ENCODE measurements at regions not wholly inside any gene's neighbourhood (a gene's known extent, or its start where the extent isn't known, plus 50 kb on each side); places are given as distances from the start of the nearest gene placed in this dataset.

DNA sequence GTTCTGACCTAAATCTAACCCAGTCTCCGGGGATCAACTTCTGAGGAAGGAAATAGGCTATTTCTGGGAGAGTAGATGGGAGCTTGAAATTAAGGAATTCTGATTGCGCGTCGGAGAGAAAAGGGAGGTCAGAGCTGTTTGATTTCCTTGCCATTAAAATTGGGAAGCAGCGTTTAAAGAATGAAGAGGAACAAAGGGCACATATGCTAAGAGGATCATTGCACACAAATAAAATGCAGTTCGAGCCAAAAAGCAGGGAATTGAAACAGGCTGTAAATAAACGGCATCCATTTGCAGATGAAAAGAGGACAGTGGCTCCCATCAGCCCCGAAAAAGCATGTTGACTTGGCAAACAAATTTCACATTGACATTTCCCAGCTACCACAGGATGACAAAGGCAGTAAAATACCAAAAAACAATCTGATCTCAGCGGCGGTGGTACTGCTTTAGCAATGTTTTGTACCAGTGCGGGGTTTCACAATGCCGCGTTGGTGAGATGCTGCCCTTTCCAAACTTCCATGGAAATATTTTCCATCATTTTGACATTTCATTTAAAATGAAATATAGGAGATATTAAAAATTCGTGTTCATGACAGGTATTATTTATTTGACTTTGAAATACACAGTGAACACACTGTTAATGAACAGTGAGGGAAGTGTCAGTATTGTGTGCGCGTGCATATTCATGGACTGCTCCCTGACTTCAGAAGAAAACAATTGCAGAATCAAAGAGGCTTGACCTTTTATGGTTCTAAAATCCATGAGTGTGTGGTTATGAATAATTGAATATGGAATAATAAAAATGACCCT lies 108.8 kb downstream of the SQOR start:
- no peak for DNase-seq

DNA sequence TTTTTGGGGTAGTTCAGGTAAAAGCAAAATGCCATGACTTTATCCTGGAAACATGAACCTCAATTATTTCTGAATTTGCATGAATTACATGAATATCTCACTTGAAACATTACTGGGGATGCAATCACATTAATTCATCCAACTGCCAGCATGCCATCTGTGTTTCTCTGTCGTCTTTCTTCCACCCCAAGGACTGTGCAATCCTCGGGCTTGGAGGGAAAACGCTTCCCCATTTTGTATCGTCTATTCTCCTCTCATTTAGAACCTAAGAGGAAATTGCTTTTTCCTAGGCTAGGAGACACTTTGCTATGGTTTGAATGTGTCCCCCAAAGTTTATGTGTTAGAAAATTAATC lies 109.4 kb downstream of the SQOR start:
- DNase-seq = no peak

DNA sequence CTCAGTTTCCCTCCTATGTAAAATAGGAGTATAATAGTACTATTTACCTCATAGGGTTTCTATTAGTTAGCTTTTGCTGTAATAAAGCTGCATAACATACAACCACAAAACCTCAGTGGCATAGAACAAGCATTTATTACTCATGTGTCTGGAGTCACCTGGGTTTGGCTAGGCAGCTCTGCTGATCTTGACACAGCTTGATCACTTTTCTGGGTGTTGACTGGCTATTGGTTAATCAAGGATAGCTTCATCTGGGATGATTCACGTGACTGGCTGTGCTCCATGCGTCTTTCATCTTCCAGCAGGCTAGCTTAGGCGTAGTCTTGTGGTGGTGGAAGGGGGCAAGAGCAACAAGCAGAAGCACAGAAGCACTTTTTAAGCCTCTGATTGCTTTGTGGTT lies 112.6 kb downstream of the SQOR start:
- no peak for DNase-seq

DNA sequence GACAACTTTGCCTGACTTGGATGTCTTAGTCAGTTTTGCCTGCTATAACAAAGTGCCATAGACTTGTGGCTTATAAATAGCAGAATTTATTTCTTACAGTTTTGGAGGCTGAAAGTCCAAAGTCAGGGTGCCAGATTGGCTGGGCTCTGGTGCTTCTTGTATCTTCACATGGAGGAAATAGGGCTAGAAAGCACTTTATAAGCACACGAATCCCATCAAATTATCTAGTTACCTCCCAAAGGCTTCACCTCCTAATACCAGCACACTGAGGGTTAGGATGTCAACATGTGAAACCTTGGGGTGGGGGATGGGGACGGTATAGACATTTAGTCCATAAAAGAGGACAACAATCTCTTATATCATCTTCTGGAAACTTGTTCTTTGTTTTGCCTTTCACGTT lies 116.8 kb downstream of the SQOR start:
- no peak for DNase-seq

DNA sequence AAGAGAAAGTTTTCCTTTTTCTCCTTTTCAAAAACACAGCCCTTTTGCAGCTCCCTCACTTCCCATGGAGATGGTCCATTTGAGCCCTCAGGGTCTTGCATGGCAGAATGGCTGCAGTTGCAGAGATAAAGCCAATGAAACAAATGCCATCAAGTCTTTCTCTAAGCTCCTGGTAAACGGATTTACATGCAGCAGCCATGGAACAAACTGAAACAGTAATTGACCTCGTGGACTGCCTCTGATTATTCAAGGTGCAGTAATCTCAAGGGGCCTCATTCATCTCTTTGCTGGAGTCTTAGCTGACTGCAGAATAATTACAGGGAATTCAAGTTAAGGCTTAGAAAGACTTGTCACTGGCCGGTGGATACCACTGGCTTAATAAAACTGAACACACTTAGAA lies 125.1 kb downstream of the SQOR start:
- no peak for DNase-seq

DNA sequence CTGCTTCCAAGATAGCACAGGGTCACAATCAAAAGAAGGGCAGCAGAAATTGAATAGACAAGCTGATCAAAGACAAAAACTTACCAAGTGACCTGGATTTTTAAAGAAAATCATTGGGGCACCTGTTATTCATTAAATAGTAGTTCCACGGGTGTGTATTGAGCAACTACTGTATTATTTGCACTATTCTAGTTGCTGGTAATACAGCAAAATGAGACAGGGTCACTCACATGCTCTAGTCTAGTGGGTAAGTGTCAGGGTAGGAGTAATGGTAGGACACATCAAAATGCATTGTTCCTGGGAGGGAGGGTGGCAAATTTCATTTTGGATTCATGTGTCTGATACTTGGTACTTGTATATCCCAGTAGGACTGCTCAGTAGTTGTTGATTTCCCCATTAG lies 127.9 kb downstream of the SQOR start:
- DNase-seq = no peak

DNA sequence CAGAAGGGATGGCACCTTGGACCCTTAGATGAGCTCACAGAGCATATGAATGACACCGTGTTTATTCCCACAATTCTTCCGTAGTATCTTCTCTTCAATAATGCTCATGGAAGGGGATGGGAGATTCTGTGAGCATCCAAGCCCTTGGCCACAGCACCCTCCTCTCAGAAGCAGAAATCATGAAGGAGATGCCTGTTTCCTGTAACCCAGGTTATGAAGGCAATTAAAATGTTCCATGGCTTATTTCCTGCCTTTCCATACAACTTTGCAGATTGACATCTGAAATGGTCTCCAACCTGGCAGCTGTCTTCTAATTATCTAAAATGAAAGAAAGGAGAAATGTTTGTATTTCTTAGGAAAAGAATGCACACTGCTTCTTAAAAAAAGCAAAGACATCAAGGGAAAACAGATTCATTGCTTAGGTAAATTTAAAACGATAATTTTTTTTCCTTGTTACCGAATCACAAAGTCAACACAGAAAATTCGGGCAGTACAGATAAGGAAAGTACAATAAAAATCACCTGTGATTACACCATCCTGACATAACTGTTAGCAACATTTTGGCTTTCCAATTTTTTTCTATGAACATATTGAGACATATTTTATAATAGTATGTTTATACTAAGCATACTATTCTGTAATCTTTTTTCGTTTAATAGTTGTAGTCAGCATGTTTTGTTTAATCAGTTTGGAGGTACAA lies 128.5 kb downstream of the SQOR start:
- DNase-seq = no peak

DNA sequence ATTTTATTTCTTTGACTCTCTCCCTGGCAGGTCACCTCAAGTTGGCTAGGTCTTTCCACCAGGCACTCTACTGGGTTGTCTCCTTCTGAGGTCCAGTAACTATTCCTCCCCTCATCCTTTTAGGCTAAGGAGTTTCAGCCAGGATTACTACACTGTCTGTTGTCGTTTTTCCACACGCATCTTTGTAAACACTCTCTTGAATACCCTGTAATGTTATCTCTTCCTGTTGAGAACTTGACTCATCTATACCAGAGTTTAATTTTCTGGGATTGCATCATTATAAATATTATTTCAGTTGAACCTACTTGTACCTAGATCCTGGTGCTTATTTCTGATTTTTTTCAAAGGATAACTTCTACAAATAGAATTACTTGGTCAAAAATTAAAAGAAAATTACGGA lies 138.3 kb downstream of the SQOR start:
- no peak for DNase-seq

DNA sequence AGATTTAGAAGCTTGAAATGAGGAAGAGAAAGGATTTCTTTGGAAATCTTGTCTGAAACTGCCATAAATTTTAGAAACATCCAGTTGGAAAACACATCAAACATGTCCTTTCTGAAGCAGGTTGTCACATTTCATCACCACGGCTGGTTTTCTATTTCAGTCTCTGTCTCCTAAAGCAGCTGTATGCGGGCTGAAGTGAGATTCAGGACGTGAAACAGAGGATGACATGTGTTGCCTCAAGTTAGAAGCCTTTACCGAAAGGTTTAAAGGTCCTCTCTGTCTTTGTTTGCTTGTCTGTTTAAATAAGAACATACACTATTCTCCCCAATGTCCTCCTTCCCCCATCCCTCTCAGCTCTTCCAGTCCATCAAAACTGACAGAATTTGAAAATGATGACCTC lies 141.9 kb downstream of the SQOR start:
- DNase-seq = no peak

DNA sequence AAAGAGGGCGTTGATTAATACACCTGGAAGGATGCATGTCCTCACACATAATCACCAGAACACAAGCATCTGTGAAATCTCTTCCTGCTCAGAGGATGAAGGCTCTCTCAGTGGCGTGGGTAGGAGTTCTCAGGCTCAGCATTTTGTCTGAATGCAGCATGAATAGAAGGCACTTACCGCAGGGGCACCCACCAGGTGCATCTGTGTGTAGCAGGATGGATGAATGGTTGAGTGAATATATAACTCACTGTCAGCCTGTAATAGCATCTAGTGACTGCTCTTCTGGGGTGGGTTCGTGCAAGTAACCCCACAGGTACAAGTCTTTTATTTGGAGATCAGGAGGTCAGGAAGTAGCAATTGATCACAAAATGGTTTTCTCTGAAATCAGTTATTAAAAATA lies 143.0 kb downstream of the SQOR start:
- no peak for DNase-seq

DNA sequence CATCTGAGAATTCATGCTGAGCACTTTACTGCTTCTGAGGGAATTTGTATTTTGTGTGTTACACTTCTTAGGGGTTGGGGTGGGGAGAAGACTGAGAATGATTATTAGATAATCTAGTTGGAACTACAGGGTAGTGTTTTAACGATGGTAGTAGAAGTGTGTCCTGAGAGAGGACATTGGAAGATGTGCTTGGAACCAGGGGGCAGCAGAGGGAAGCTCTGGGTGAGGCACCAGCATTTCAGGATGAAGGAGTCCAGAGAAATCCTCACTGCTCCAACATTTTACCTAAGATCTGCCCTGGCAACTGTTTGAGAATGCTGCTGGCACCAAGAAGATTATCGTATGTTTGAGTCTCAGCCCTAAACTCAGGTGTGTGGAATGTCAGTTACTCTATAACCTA lies 145.5 kb downstream of the SQOR start:
- DNase-seq = no peak

DNA sequence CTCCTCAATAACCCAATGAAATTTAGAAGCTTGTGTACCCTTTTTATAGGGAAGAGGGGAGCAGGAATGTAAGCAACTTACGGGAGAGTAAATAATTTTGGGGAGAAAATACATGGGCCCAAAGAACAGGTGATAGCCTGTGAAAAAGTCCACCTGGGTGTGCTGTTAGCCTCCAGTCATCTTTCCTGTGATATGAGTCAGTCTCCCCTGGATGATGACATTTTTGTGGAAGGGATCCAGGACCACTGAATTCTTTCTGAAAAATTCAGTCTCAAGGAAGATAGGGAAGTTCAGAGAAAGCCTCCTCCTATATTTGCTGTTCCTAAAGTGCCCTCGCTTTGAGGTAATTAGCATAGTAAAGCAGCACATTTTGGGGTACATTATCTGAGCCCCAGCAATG lies 149.8 kb downstream of the SQOR start:
- DNase-seq = no peak

DNA sequence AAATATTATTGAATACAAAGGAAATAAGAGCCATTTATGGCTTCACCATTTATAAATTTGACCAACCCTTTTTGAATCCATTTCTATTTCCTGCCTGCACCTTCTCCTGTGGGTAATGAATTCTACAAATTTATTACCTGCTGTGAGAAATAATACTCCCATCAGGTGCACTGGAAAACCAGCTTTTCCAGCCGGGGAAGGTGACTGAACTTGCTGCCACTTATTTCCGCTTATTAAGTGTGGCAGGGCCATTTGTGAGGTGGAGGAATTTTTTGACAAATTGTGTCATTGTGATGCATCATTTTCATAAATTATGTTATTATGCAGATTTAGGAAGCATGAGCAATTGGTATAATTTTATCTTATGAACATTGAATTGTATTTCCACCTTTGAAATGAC lies 151.1 kb downstream of the SQOR start:
- DNase-seq = no peak

DNA sequence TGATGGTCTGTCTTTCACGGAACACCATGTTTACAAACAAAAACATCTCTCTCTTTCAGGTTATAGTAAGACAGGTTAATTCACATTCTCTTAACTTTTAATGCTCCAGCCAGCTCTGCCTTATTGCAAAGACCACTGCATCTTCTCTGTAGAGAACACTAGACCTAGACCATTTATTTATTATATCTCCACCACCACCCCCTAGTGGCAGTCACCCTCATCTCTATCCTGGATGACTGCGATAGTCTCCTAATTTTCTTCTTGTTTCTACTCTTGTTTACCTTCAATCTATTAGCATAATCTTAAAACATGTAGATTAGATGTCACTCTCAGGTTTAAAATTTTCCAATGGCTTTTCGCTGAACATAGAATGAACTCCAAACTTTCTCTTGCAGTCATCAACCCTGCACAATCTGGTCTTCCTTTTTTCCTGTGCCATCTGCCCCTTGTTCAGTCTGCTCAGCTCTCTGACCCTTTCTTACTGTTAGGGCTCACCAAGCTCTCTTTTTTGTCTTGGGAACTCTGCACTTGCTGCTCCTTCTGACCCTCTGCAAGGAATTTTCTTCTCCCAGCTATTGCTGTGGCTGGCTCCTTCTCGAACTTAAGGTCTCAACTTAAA lies 155.6 kb downstream of the SQOR start:
- DNase-seq = no peak

DNA sequence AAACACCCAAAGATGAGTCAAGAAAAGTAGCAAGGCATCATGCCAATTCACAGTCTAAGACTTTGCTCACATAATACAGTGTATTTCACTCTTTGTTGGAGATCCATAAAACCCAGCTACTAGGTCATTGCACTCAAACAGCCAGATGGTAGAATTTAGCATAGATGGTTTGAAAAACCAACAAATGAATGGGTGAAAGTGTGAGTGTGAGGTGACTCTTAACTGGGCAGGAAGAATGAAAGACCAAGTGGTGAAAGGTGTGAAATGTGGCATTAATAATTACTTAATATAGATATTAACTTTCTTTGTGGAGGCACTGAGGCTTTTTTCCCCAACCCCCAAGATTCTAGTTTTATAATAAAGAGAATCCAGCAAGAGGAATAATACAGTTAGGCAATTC lies 159.5 kb downstream of the SQOR start:
- DNase-seq = no peak

DNA sequence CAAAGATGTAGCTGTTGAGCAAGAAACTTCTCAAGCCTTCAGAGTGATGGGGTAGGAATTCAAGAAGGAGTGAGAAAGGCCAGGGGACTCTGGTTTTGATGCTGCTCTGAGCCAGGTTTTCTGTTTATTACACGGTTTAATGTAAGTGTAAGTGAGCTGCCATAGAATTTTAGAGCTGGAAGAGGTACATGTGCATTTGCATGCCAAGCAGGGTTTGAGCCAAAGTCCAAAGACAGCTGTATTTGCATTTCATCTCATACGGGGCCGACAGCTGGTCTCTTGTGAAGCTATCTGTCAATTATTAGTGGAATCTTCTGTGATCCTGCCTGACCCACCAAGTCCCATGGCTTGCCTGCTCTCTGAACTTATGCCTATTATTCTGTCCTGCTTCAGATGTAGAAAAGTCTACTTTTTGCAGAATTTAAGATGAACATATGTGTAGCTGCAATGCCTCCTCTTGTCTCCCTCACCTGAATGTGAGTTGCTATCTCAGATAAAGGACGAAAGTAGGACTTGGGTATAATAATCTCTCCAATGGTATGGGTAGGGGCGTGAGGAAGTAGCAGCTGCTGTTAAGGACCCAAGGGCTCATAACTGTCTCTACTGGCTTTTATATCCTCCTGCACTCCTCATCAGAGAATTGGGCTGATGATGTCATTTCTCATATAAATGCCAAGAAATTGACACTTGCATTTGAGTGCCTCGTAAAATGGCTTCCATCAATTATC lies 160.0 kb downstream of the SQOR start:
- DNase-seq = no peak

DNA sequence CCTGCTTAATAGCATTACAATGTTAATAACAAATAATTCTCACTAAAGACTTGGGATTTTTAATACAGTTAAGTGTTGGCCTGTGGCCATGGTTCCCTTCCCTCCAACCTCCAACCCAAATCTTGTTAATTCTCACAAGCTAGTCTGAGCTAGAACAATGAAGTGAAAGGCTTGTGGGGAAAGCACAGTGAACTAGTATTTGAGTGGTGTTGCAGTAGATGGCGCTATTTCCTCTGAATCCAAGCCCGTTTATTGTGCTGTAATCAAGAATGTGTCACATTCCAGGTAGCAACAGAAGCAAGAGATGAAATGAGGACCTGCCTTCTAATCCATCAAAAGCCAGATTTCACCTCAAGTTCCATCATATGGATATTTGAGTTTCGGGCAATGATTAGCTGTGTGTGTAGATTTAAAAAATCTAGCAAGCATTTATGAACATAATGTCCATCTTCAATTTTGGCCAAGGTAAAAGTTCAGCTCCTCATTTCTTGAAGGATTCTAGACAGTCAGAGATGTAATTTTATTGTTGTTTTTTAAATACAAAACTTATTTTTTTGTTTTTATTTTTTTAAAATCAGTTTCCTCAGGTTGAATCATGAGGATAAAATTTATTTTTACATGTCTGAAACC lies 160.7 kb downstream of the SQOR start:
- DNase-seq = peak; percentile 66

DNA sequence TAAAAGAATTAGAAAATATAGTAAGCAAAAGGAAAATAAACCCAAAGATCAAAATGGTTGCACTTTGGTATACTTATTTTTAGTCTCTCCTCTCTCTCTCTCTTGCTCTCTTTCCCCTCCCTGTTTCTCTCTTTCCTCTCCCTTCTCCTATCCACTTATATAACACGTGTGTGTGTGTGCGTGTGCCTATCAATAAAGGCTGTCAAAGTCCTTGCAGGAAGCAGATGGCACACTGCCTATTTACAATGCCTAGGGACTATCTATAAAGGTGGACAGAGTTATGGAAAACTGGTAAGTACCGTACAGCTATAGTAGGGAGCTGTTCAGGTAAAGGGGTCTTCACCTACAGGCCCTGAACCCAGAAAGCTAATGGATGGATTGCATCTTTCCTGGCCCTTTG lies 161.6 kb downstream of the SQOR start:
- no peak for DNase-seq

DNA sequence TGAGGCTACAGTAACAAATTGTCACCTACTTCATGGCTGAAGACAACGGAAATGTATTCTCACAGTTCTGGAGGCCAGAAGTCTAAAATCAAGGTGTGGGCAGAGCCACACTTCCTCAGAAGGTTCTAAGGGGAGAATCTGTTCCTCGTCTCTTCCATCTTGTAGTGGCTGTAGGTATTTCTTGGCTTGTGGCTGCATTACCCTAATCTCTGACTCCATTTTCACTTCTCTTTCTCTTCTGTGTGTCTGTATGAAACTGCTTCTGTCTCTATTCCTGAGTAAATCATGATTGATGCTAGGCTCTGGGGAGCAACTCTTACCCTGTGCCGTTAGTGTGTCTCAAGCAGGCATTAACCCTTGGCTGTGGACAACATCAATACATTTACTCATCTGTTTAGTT lies 164.7 kb downstream of the SQOR start:
- no peak for DNase-seq

DNA sequence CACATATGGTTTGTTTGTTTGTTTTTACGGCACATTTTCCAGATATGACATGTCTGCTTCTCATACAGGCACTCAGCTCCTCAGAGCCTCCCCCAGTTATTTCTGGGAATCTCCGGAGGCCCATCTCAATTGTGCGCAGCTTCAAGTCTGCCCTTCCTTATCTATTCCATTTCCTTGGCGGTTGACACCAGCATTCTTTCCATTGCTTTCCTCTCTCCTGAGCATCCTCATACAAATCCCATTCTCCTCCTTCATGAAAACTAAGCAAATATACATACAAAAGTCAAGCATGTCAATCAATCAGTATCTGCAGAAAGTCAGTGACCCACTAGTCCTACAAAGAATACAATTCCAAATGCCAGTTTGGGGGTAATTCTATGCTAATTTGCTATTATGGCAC lies 166.7 kb downstream of the SQOR start:
- no peak for DNase-seq

DNA sequence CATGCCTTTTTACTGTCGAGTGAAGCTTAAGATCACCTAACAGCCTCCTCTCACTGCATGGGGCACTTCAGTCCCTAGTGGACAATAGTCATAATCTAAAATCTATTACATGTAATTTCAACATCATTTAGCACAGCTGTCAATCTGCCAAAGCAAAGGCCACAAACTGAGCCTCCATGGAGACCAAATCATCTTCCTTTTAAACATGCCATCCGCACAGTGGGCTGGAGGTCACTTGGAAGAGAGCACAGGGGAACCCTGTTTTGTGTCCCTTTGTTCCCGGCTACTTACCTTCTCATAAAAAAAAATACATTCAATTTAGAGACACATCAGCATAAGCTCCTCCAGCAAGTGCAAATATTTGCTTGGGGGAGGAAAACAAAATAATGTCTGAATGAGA lies 167.3 kb downstream of the SQOR start:
- no peak for DNase-seq

DNA sequence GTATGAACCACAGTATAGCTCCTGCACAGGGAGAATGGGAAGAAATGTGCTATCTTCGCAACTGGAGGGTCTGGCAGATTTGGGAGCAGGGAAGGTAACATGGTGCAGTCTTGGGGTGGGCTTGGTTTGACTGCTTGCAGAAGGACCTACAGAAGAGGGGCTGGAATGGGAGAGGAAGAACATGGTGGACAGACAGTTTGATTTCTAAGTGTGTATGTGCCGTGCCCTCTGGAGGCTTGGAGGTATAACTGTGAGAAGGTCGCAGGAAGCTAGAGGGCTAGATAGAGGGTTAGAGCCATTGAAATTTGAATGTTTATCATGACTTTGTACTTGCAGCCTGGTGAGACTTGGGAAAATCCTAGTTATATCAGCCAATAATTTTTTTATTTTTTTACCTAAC lies 169.2 kb downstream of the SQOR start:
- DNase-seq = no peak

DNA sequence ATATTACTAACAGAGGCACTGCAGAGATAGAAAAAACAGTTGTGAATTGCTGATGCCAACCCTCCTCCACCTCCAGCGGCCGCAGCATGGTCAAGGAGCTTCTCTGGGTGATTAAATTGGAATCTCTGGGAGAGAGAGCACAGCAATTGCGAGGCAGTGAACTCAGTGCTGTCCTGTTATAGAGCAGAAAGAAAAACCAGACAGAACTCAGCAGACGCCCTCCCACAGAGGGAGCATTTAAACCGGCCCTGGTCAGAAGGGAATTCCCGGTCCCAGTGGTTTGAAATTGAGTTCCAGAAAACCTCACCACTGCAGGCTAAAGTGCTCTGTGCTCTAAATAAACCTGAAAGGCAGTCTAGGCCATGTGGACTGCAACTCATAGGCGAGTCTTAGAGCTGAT lies 175.4 kb downstream of the SQOR start:
- DNase-seq = no peak
